Chondrocyte (in vitro differentiated cells): ENCODE measurements at regions not wholly inside any gene's neighbourhood (a gene's known extent, or its start where the extent isn't known, plus 50 kb on each side); places are given as distances from the start of the nearest gene placed in this dataset.

Source experiments
- DNase-seq: peaks from one replicate; pipeline ENCODE4 v3.0.0; 2021; ENCODE audit warnings: mixed read lengths, low spot score
- H3K27ac Mint-ChIP-seq: one replicate; pipeline ENCODE4 v1.8.0; 2021; ENCODE audit warnings: mild to moderate bottlenecking, moderate library complexity, mixed read lengths; ENCODE audit not compliant: unreplicated experiment
- H3K27me3 Mint-ChIP-seq: 2 replicates; pipeline ENCODE4 v1.8.0; 2021; ENCODE audit warnings: low read depth, mixed read lengths
- H3K36me3 Mint-ChIP-seq: 2 replicates; pipeline ENCODE4 v1.8.0; 2021; ENCODE audit warnings: low read depth, mixed read lengths
- H3K4me1 Mint-ChIP-seq: 2 replicates; pipeline ENCODE4 v1.8.0; 2021; ENCODE audit warnings: low read depth, mild to moderate bottlenecking, mixed read lengths
- H3K4me3 Mint-ChIP-seq: one replicate; pipeline ENCODE4 v1.8.0; 2021; ENCODE audit warnings: mild to moderate bottlenecking, moderate library complexity, mixed read lengths; ENCODE audit not compliant: unreplicated experiment
- H3K9me3 Mint-ChIP-seq: 2 replicates; pipeline ENCODE4 v1.8.0; 2021; ENCODE audit warnings: low read depth, mixed read lengths
- CTCF ChIP-seq: fragments of 200-600 bp; sonication (generic); IDR thresholded peaks from 2 replicates; pipeline ENCODE4 v1.5.0; 2021; ENCODE audit warnings: antibody characterized with exemption, mild to moderate bottlenecking, moderate library complexity

GRCh38 chr11:33455867-33456463 lies 198.8 kb downstream of the HIPK3 start:
- no peaks in the 10 kb centered on the region for H3K36me3 Mint-ChIP-seq
- H3K4me1 Mint-ChIP-seq: peaks cover 10% of the 10 kb centered on the region
- H3K27me3 Mint-ChIP-seq: no peaks in the 10 kb centered on the region
- no peaks in the 10 kb centered on the region for H3K9me3 Mint-ChIP-seq
- no peak for TF ChIP-seq CTCF
- no peak for DNase-seq
- H3K27ac Mint-ChIP-seq: no peak overlapping the region
- H3K4me3 Mint-ChIP-seq: no peak overlapping the region

DNA sequence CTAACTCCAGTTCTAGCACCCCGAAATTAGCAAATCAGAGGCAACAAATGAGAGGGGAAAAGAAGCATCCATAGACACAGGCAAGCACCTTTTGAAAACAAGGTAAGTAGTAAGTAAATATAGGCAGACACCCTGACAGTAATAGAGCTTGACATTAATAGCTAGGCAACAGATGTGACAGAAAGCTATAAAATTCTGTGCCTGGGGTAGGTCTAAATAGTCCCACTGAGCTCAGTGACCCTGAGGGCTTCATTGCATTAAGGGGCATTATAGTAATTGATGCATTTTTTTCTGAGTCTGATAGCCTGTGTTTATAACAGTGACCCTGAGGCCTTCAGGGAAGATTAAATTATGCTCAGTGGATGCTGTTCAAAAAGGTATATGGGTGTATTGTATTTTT lies 197.1 kb downstream of the HIPK3 start:
- peaks cover 16% of the 10 kb centered on the region for H3K4me1 Mint-ChIP-seq
- no peak overlapping the region for H3K27ac Mint-ChIP-seq
- DNase-seq: no peak
- no peak overlapping the region for H3K4me3 Mint-ChIP-seq
- H3K27me3 Mint-ChIP-seq: no peaks in the 10 kb centered on the region
- no peak for TF ChIP-seq CTCF
- no peaks in the 10 kb centered on the region for H3K36me3 Mint-ChIP-seq
- H3K9me3 Mint-ChIP-seq: no peaks in the 10 kb centered on the region

GRCh38 chr11:33452836-33453624 lies 195.8 kb downstream of the HIPK3 start:
- Mint-ChIP-seq H3K4me1 (peaks cover 27% of the 10 kb centered on the region), H3K36me3 (no peaks in the 10 kb centered on the region), H3K9me3 (no peaks in the 10 kb centered on the region), H3K27ac (peak overlapping the region; percentile 79), H3K27me3 (no peaks in the 10 kb centered on the region), H3K4me3 (no peak overlapping the region)
- no peak for TF ChIP-seq CTCF
- DNase-seq: no peak

GRCh38 chr11:33451364-33451763 lies 194.2 kb downstream of the HIPK3 start:
- no peaks in the 10 kb centered on the region for H3K27me3 Mint-ChIP-seq
- no peak overlapping the region for H3K4me3 Mint-ChIP-seq
- no peak overlapping the region for H3K27ac Mint-ChIP-seq
- TF ChIP-seq CTCF: no peak
- H3K9me3 Mint-ChIP-seq: no peaks in the 10 kb centered on the region
- DNase-seq: no peak
- no peaks in the 10 kb centered on the region for H3K36me3 Mint-ChIP-seq
- peaks cover 27% of the 10 kb centered on the region for H3K4me1 Mint-ChIP-seq

- no peak overlapping the region for H3K27ac Mint-ChIP-seq
- no peak for DNase-seq
- TF ChIP-seq CTCF: no peak
These were observed 192.6 kb downstream of the HIPK3 start for GRCh38 chr11:33449798-33450197.

More at GRCh38 chr11:33449798-33450197, 192.6 kb downstream of the HIPK3 start:
- no peak overlapping the region for H3K4me3 Mint-ChIP-seq
- H3K9me3 Mint-ChIP-seq: no peaks in the 10 kb centered on the region
- H3K4me1 Mint-ChIP-seq: peaks cover 43% of the 10 kb centered on the region
- no peaks in the 10 kb centered on the region for H3K27me3 Mint-ChIP-seq
- H3K36me3 Mint-ChIP-seq: no peaks in the 10 kb centered on the region
